HepG2 (cell line): ENCODE measurements at regions not wholly inside any gene's neighbourhood (a gene's known extent, or its start where the extent isn't known, plus 50 kb on each side); places are given as distances from the start of the nearest gene placed in this dataset.

ENCODE experiments used
- ADNP ChIP-seq: sonication (generic); formaldehyde crosslinking; IDR thresholded peaks from 2 replicates; pipeline ENCODE4 v1.4.0; 2020; ENCODE audit warnings: missing genetic modification reagents
- CHD4 ChIP-seq: fragments of 200-600 bp; sonication (generic); IDR thresholded peaks from 2 replicates; pipeline ENCODE4 v1.7.0; 2017; ENCODE audit warnings: mild to moderate bottlenecking, low read length, borderline replicate concordance
- FOXP1 ChIP-seq, 2 experiments: fragments of 450-650 bp in 1 of 2; IDR thresholded peaks; 2 replicates each; pipeline ENCODE4 v1.6.1; 2017 to 2018; ENCODE audit warnings: antibody characterized with exemption in 1 of 2
- HOXA7 ChIP-seq: sonication (generic); formaldehyde crosslinking; IDR thresholded peaks from 2 replicates; pipeline ENCODE4 v1.8.1; 2022; ENCODE audit warnings: mild to moderate bottlenecking, missing genetic modification reagents, moderate library complexity
- ISL2 ChIP-seq: sonication (generic); formaldehyde crosslinking; IDR thresholded peaks from 2 replicates; pipeline ENCODE4 v1.5.0; 2020; ENCODE audit warnings: missing genetic modification reagents
- KLF16 ChIP-seq, 2 experiments: sonication (generic) in 1 of 2; formaldehyde crosslinking in 1 of 2; IDR thresholded peaks; 2 replicates each; pipeline versions ENCODE4 v1.6.1 to v1.8.0; 2016 to 2023; ENCODE audit warnings: missing genetic modification reagents in 2 of 2, missing compliant biosample characterization in 1 of 2
- PRDM4 ChIP-seq: sonication (generic); formaldehyde crosslinking; IDR thresholded peaks from 2 replicates; pipeline ENCODE4 v1.9.0; 2021; ENCODE audit warnings: missing genetic modification reagents, borderline replicate concordance
- RBFOX2 ChIP-seq: fragments of 200-400 bp; formaldehyde crosslinking; IDR thresholded peaks from 2 replicates; pipeline ENCODE4 v1.6.1; 2017; ENCODE audit warnings: low read depth, mild to moderate bottlenecking, low read length
- RELA ChIP-seq: sonication (generic); formaldehyde crosslinking; IDR thresholded peaks from 2 replicates; pipeline ENCODE4 v1.4.0; 2020; ENCODE audit warnings: missing genetic modification reagents
- SSRP1 ChIP-seq: IDR thresholded peaks from 2 replicates; pipeline ENCODE4 v1.6.1; 2016; ENCODE audit warnings: control low read depth
- TARDBP ChIP-seq: sonication (generic); formaldehyde crosslinking; IDR thresholded peaks from 2 replicates; pipeline ENCODE4 v1.8.0; 2022; ENCODE audit warnings: mild to moderate bottlenecking, missing genetic modification reagents
- ZBTB43 ChIP-seq: sonication (generic); formaldehyde crosslinking; conservative IDR thresholded peaks from 2 replicates; pipeline ENCODE4 v1.4.0; 2020; ENCODE audit warnings: missing genetic modification reagents
- ZBTB7B ChIP-seq: sonication (generic); formaldehyde crosslinking; IDR thresholded peaks from 2 replicates; pipeline ENCODE4 v1.4.0; 2020; ENCODE audit warnings: missing genetic modification reagents
- ZFAT ChIP-seq: sonication (generic); formaldehyde crosslinking; conservative IDR thresholded peaks from 2 replicates; pipeline ENCODE4 v1.8.1; 2023; ENCODE audit warnings: missing genetic modification reagents, inconsistent platforms
- ZNF138 ChIP-seq: sonication (generic); formaldehyde crosslinking; IDR thresholded peaks from 2 replicates; pipeline ENCODE4 v1.5.0; 2020; ENCODE audit warnings: mild to moderate bottlenecking, low read depth, missing genetic modification reagents
- ZNF274 ChIP-seq: sonication (generic); formaldehyde crosslinking; IDR thresholded peaks from 2 replicates; pipeline ENCODE4 v1.5.1; 2020; ENCODE audit warnings: mild to moderate bottlenecking, missing genetic modification reagents
- ZNF382 ChIP-seq: sonication (generic); formaldehyde crosslinking; IDR thresholded peaks from 2 replicates; pipeline ENCODE4 v1.5.0; 2020; ENCODE audit warnings: missing genetic modification reagents, mild to moderate bottlenecking, borderline replicate concordance
- TF ChIP-seq, protein P1 (sequence below): fragments of 450-650 bp; IDR thresholded peaks from 2 replicates; pipeline ENCODE4 v1.6.1; 2017; ENCODE audit warnings: mild to moderate bottlenecking
- TF ChIP-seq, protein P2 (sequence below): sonication (generic); formaldehyde crosslinking; IDR thresholded peaks from 2 replicates; pipeline ENCODE4 v1.8.1; 2022; ENCODE audit warnings: low read depth, mild to moderate bottlenecking, missing genetic modification reagents
- TF ChIP-seq, protein P3 (sequence below): sonication (generic); formaldehyde crosslinking; IDR thresholded peaks from 2 replicates; pipeline ENCODE4 v1.5.0; 2020; ENCODE audit warnings: missing genetic modification reagents

- TF ChIP-seq PRDM4 (CRISPR knock-in tag), result no peak
- no peak for TF ChIP-seq HOXA7
- TF ChIP-seq ADNP (CRISPR knock-in tag), result no peak
- TF ChIP-seq CHD4, result no peak
- TF ChIP-seq ZNF138 (CRISPR knock-in tag), result no peak
- TF ChIP-seq ZNF382 (CRISPR knock-in tag), result no peak
- TF ChIP-seq, protein P1, sequence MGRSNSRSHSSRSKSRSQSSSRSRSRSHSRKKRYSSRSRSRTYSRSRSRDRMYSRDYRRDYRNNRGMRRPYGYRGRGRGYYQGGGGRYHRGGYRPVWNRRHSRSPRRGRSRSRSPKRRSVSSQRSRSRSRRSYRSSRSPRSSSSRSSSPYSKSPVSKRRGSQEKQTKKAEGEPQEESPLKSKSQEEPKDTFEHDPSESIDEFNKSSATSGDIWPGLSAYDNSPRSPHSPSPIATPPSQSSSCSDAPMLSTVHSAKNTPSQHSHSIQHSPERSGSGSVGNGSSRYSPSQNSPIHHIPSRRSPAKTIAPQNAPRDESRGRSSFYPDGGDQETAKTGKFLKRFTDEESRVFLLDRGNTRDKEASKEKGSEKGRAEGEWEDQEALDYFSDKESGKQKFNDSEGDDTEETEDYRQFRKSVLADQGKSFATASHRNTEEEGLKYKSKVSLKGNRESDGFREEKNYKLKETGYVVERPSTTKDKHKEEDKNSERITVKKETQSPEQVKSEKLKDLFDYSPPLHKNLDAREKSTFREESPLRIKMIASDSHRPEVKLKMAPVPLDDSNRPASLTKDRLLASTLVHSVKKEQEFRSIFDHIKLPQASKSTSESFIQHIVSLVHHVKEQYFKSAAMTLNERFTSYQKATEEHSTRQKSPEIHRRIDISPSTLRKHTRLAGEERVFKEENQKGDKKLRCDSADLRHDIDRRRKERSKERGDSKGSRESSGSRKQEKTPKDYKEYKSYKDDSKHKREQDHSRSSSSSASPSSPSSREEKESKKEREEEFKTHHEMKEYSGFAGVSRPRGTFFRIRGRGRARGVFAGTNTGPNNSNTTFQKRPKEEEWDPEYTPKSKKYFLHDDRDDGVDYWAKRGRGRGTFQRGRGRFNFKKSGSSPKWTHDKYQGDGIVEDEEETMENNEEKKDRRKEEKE, result no peak
- TF ChIP-seq, protein P2, sequence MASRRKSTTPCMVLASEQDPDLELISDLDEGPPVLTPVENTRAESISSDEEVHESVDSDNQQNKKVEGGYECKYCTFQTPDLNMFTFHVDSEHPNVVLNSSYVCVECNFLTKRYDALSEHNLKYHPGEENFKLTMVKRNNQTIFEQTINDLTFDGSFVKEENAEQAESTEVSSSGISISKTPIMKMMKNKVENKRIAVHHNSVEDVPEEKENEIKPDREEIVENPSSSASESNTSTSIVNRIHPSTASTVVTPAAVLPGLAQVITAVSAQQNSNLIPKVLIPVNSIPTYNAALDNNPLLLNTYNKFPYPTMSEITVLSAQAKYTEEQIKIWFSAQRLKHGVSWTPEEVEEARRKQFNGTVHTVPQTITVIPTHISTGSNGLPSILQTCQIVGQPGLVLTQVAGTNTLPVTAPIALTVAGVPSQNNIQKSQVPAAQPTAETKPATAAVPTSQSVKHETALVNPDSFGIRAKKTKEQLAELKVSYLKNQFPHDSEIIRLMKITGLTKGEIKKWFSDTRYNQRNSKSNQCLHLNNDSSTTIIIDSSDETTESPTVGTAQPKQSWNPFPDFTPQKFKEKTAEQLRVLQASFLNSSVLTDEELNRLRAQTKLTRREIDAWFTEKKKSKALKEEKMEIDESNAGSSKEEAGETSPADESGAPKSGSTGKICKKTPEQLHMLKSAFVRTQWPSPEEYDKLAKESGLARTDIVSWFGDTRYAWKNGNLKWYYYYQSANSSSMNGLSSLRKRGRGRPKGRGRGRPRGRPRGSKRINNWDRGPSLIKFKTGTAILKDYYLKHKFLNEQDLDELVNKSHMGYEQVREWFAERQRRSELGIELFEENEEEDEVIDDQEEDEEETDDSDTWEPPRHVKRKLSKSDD (CRISPR knock-in tag), result no peak
- TF ChIP-seq ZBTB7B (CRISPR knock-in tag), result 0 out of 2 replicates have a peak, but pooled peaks have one; percentile 33
- TF ChIP-seq ISL2 (CRISPR knock-in tag), result no peak
- TF ChIP-seq SSRP1 (CRISPR knock-in tag), result no peak
- TF ChIP-seq RBFOX2, result no peak
- TF ChIP-seq KLF16 (CRISPR knock-in tag; IDR thresholded peaks at IDR 0.05), result peak in 1 of 2 experiments; percentile 40; a peak in 1 of 4 replicates
- TF ChIP-seq ZBTB43, result no peak
- no peak for TF ChIP-seq ZFAT (CRISPR knock-in tag)
- TF ChIP-seq FOXP1 (IDR thresholded peaks at IDR 0.05), result no peak
- TF ChIP-seq FOXP1 (CRISPR knock-in tag; IDR thresholded peaks at IDR 0.05), result peak; percentile 61; the same call in 1 of the 2 replicates
- no peak for TF ChIP-seq ZNF274 (CRISPR knock-in tag)
- TF ChIP-seq, protein P3, sequence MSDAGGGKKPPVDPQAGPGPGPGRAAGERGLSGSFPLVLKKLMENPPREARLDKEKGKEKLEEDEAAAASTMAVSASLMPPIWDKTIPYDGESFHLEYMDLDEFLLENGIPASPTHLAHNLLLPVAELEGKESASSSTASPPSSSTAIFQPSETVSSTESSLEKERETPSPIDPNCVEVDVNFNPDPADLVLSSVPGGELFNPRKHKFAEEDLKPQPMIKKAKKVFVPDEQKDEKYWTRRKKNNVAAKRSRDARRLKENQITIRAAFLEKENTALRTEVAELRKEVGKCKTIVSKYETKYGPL (CRISPR knock-in tag), result peak; percentile 95
- peak; percentile 65; the same call in 1 of the 2 replicates for TF ChIP-seq TARDBP (CRISPR knock-in tag)
- no peak for TF ChIP-seq RELA (CRISPR knock-in tag)
Measured at GRCh38 chr13:50672025-50672424, 171.5 kb downstream of the DLEU7 start (continued).
